HG02884 (cell line): ENCODE measurements at regions not wholly inside any gene's neighbourhood (a gene's known extent, or its start where the extent isn't known, plus 50 kb on each side); places are given as distances from the start of the nearest gene placed in this dataset.

ENCODE experiments used
- ATAC-seq: cut with Tn5 transposase; IDR thresholded peaks from one replicate; pipeline ENCODE4 v1.9.1; 2021; ENCODE audit warnings: mild to moderate bottlenecking, moderate library complexity; ENCODE audit not compliant: unreplicated experiment

DNA sequence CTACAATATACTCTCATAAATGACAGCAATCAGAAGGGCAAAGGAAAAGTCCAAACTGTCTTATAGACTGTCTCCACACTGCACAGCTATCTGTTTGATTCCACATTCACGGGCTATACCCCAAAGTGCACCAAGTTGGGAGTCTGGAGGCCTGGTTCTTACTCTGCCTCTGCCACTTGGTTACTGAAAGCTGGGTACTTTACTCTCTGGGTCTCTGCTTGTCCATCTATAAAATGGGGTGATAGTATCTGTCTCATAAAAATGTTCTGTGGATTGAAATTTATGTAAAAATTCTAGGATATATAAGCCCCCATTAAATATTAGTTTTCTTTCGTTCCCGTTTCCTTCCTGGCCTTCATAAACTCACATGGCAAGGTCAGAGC is 86.5 kb downstream of the CD164 start:
- no peak for ATAC-seq

GRCh38 chr6:109295109-109295773 is 87.0 kb downstream of the CD164 start:
- ATAC-seq, result no peak

DNA sequence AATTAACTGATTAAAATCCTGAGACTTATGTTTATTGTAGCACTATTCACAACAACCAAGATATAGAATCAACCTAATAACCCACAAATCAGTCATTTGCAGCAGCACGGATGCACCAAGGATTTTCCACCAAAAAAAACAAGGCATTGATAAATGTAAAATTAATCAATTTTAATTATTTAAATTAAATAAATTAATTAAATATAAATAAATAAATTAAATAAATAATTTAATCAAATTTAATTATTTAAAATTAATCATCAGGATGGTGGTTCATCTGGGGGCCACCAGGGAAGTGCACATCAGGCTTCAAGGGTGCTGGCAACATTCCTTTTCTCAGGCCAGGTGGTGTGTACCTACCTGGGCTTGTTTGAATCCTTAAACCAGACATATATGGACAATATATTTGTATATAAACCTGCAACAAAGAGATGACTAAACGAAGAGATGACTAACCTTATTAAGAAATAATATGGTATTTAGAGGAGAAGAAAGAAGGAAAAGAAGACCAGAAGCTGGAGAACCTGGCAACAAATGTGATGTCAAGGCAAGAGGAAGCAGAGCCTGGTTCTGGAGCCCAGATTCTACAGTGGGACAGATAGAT is 89.2 kb downstream of the CD164 start:
- ATAC-seq, result no peak

DNA sequence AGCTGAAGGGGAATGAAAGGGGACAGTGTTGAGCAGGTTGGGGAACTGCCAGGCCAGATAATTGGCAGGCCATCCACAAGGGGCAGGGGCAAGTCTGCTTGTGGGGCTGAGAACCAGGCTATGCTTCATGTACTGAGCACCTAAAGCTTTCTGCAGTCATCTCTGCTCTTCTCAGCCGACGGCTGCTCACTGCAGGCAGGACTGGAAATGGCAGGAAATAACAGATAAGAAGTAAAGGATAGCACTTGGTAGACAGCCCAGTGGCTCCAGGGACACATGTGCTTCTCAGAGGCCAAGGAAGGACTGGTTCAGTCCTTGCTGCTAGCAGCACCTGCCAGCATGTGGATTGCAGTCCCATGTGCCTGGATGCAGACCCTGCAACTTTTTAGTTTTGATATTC is 89.8 kb downstream of the CD164 start:
- no peak for ATAC-seq

DNA sequence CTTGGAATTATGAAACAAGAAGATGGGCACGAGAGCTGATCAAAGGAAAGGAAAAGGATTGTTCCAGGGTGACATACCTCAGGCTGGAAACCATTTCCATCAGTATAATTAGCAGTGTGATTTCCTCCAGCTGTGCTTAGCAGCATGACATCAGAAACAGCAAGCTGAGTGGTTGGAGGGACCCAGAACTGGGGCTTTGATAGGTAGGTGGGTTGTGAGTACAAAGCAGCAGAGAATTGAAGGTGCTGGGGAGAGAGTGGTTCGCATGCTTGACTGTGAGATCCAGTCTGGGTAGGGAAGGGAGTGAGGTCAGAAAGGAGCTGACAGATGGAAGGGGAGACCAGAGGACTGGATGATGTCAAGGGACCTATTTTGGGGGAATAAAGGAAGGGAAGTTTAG is 90.4 kb downstream of the CD164 start:
- no peak for ATAC-seq

DNA sequence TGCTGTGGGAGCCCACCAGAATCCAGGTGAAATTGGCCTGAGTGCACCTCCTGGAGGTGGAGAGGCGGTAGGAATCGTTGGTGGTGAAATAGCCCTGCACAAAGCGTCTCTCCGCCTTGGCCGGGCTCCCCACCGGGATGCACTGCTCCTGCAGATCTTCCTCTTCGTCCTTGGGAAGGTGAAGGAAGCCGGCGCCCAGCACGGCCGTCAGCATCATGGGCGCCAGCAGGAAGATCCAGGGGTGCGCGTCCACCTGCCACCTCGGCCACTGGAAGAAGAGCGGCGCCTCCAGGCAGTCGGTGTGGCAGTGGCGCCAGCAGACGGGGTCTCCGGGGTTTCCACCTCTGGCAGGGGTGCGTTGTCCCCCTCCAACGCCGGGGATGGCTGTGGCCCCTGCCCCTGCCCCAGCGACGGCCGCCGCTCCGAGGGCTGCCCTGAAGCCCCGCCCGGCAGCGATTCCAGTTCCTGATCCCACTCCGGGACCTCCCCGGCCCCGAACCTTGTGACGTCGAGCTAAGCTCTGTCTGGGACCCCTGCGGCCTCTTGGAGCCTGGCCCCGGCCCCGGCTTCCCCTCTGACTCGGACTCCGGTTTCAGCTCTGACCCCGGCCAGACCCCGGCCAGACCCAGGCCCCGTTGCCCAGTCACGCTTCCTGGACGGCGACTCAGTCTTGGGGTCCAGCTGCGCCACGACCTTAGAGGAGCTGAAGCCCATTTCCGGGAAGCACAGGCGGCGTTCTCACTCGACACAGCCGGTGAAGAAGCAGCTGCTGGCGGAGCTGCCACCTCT is 91.9 kb downstream of the CD164 start:
- no peak for ATAC-seq

- no peak for ATAC-seq
Observed at GRCh38 chr6:109285366-109285765, 96.9 kb downstream of the CD164 start.

GRCh38 chr6:109284675-109285074 is 97.6 kb downstream of the CD164 start:
- ATAC-seq, result no peak

GRCh38 chr6:109282756-109283155 is 99.5 kb downstream of the CD164 start:
- no peak for ATAC-seq

GRCh38 chr6:109279628-109280027 is 102.6 kb downstream of the CD164 start:
- ATAC-seq, result no peak

DNA sequence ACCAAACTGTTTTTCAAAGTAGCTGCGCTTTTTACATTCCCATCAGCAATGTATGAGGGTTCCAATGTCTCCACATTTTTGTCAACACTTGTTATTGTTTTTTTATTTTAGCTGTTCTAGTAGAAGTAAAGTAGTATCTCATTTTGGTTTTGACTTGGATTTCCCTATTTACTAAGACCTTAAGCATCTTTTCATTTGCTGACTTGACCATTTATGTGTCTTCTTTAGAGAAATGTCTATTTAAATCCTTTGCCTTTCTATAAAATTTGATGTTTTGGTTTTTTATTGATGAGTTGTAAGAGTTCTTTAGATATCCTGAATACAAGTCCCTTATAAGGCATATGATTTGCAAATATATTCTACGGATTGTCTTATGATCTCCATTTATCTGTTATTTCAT is 110.6 kb downstream of the CD164 start:
- ATAC-seq, result no peak

DNA sequence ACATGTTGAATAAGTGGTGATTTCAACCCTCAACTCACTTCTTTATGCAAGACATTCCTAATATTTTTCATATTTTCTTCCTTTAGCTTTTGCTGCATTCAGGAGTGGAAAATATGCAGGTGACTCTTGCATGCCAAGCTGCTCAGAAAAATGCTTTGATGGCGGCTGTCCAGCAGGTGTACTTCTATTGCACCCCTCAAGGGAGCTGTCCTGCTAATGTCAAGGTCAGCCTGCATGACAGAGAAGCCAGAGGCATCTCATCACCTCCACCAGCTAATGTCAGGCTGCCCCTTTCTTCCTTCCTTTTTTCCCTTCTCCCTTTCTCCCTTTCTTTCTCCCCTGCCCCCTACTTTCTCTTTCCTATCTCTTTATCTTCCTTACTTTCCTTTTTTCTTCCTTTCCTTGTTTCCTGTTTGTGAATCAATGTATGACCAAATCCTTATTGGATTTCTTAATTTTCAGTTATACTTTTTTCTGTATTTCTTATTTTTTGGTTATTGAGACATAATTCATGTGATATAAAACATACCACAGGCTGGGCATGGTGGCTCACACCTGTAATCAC is 112.2 kb downstream of the CD164 start:
- no peak for ATAC-seq

- no peak for ATAC-seq
Observed at GRCh38 chr6:109269057-109269456, 113.2 kb downstream of the CD164 start.

- ATAC-seq, result no peak
Observed at GRCh38 chr6:109265530-109265929, 116.7 kb downstream of the CD164 start.

GRCh38 chr6:109263873-109264700 is 118.2 kb downstream of the CD164 start:
- no peak for ATAC-seq

DNA sequence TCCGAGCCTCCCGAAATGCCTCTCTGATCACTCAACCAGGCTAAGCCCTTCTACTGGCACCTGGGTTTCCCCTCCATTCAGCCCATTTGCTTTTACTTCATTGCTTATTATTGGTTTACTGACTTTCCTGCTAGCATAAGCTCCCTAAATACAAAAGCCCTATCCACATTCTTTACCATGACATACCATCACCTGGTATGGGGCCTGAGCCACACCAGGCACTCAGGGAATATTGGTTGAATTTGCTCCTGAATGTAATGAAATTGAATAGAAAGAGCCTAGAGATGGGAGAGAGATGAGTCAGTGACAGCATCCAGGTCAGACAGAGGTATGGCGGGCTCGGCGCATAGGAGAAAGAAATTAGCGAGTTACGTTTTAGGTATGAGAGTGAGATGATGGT is 120.0 kb downstream of the CD164 start:
- ATAC-seq, result no peak

DNA sequence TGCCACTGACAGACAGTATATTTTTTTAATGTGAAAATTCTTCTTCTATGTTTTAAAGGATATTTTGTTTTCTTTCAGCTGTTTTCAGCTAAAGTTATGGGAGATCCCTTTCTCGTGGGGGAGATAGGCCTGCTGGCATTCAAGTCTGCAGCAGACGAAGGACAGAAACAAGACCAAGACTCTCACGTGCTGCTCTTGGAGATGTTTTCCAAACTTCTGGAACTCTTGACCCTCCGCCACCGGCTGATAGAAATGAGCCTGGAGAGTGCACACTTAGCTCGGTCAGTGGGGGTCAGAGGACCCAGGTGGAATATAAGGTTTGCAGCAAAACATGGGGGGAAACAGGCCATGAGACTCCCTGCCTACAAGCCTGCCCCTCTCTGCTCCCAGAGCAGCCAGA is 120.5 kb downstream of the CD164 start:
- no peak for ATAC-seq

- no peak for ATAC-seq
Observed at GRCh38 chr6:109260701-109261100, 121.6 kb downstream of the CD164 start.

DNA sequence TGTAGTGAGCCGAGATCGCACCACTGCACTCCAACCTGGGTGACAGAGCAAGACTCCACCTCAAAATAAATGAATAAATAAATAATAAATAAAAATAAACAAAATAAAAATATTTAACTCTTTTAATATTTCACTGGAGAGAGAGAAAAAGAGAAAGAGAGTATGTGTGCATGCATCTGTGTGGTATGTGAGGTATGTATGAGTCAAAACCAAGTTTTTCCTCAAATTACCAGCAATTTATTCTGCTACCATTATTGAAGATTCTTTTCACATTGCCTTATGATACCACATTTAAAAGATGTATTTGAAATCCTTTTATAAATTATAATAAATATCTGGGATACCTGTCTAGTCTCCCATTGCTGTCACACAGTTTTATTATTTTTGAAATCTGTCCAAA is 122.1 kb downstream of the CD164 start:
- ATAC-seq, result no peak

DNA sequence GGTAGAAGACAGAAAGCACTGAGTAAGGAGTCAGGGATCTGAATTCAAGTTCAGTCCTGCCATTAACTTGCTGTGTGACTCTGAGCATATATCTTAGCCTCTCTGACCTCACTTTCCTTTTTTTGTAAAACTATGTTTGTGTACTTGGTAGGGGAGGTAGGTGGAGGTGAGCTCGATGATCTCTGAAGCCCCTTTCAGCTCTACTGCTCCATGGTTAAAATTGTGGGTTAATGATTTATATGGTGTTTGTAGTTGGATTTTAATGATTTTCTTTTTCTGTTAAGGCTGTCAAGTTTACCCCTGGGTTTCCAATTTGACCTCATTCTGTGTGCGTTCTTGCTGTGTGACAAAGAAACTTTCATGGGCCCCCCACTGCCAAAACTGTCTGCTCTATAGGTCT is 124.1 kb downstream of the CD164 start:
- ATAC-seq, result no peak

DNA sequence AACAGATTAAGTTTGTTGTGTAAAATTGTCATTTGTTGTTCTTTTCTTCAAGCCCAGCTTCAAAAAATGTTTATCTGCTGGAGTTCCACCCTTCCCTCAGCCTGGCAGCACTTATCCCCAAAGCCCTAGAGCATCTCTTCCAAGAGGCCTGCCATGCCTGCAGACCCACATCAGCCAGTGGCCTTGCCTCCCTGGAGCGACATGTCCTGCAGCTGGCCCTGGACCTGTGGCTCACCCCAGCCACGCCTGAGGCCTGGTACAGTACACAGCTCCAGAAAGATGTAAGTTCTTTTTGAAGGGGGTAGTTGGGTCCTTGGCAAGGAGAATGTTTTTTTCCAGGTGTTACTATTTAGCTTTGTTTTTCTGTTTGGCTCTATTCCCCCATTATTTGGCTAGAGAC is 124.8 kb downstream of the CD164 start:
- no peak for ATAC-seq
